Neuronal stem cell (in vitro differentiated cells): ENCODE measurements at regions not wholly inside any gene's neighbourhood (a gene's known extent, or its start where the extent isn't known, plus 50 kb on each side); places are given as distances from the start of the nearest gene placed in this dataset.
A peak's percentile ranks its signal among the peaks of the same experiment; 100 is the strongest.
"Not testable (repeated sequence)": the region's sequence is repeated elsewhere in the genome, so short reads cannot be mapped to it uniquely, and the experiment has no call there.

Source experiments
- DNase-seq: peaks from one replicate; pipeline ENCODE4 v3.0.0-alpha.2; 2013; ENCODE audit warnings: low spot score
- H2AFZ ChIP-seq: one replicate; pipeline ENCODE4 v1.6.1; 2013; ENCODE audit warnings: mild to moderate bottlenecking, low read length, inconsistent platforms
- H2AK5ac ChIP-seq: 2 replicates; pipeline ENCODE4 v1.6.1; 2013; ENCODE audit warnings: low read depth, mild to moderate bottlenecking, inconsistent platforms, low read length, moderate library complexity, mixed read lengths
- H2BK120ac ChIP-seq: 2 replicates; pipeline ENCODE4 v1.6.1; 2013; ENCODE audit warnings: low read depth, mild to moderate bottlenecking, inconsistent platforms, low read length, moderate library complexity, mixed read lengths
- H2BK12ac ChIP-seq: one replicate; pipeline ENCODE4 v1.6.1; 2013; ENCODE audit warnings: low read length, inconsistent platforms
- H2BK15ac ChIP-seq: 2 replicates; pipeline ENCODE4 v1.6.1; 2013; ENCODE audit warnings: mild to moderate bottlenecking, low read length, inconsistent platforms, mixed read lengths
- H2BK5ac ChIP-seq: one replicate; pipeline ENCODE4 v1.6.1; 2013; ENCODE audit warnings: inconsistent platforms, mild to moderate bottlenecking, low read length, moderate library complexity
- H3K14ac ChIP-seq: one replicate; pipeline ENCODE4 v1.6.1; 2013; ENCODE audit warnings: low read length, inconsistent platforms
- H3K18ac ChIP-seq: 2 replicates; pipeline ENCODE4 v1.6.1; 2013; ENCODE audit warnings: low read length, inconsistent platforms
- H3K23ac ChIP-seq: 2 replicates; pipeline ENCODE4 v1.6.1; 2013; ENCODE audit warnings: low read depth, mild to moderate bottlenecking, mixed read lengths, low read length, inconsistent platforms; ENCODE audit not compliant: poor library complexity
- H3K27ac ChIP-seq: replicated peaks from 3 replicates; pipeline ENCODE4 v1.5.1; 2013; ENCODE audit warnings: low read length, inconsistent platforms
- H3K27me3 ChIP-seq, 3 experiments: 2 replicates each; pipeline ENCODE4 v1.6.1; 2013; ENCODE audit warnings: low read length in 3 of 3, mild to moderate bottlenecking in 2 of 3, inconsistent platforms in 1 of 3, low read depth in 1 of 3, mixed read lengths in 1 of 3, moderate library complexity in 1 of 3; ENCODE audit not compliant: control insufficient read depth in 3 of 3, insufficient read depth in 3 of 3
- H3K36me3 ChIP-seq, 2 donors: replicated peaks in 1 of 2; 2 replicates each; pipeline ENCODE4 v1.6.1; 2013; ENCODE audit warnings: low read length in 2 of 2; ENCODE audit not compliant: control insufficient read depth in 2 of 2, insufficient read depth in 2 of 2
- H3K4ac ChIP-seq: 2 replicates; pipeline ENCODE4 v1.6.1; 2013; ENCODE audit warnings: inconsistent platforms, mild to moderate bottlenecking, low read length, moderate library complexity
- H3K4me1 ChIP-seq, 2 donors: 1 replicate in 1 of 2; 2 replicates in 1 of 2; pipeline ENCODE4 v1.6.1; 2013; ENCODE audit warnings: low read length in 2 of 2, low read depth in 1 of 2; ENCODE audit not compliant: control insufficient read depth in 2 of 2, insufficient read depth in 1 of 2
- H3K4me2 ChIP-seq: one replicate; pipeline ENCODE4 v1.6.1; 2013; ENCODE audit warnings: mild to moderate bottlenecking, low read length, inconsistent platforms; ENCODE audit not compliant: insufficient read depth, poor library complexity, severe bottlenecking
- H3K4me3 ChIP-seq, 2 donors: 2 replicates each; pipeline ENCODE4 v1.5.1; 2013; ENCODE audit warnings: low read length in 2 of 2, mild to moderate bottlenecking in 2 of 2, inconsistent platforms in 1 of 2, moderate library complexity in 1 of 2
- H3K79me1 ChIP-seq: one replicate; pipeline ENCODE4 v1.6.1; 2013; ENCODE audit warnings: low read depth, mild to moderate bottlenecking, inconsistent platforms, low read length, moderate library complexity
- H3K9ac ChIP-seq: one replicate; pipeline ENCODE4 v1.6.1; 2013; ENCODE audit warnings: mild to moderate bottlenecking, low read depth, low read length, inconsistent platforms; ENCODE audit not compliant: poor library complexity
- H3K9me3 ChIP-seq, 2 donors: replicated peaks in 1 of 2; 2 replicates each; pipeline versions ENCODE3 to v1.6.1; 2013; ENCODE audit warnings: low read length in 2 of 2, mild to moderate bottlenecking in 2 of 2, inconsistent platforms in 1 of 2, low read depth in 1 of 2, mixed read lengths in 1 of 2, moderate library complexity in 1 of 2; ENCODE audit not compliant: control insufficient read depth in 2 of 2, insufficient read depth in 1 of 2
- H4K8ac ChIP-seq: one replicate; pipeline ENCODE4 v1.6.1; 2013; ENCODE audit warnings: low read depth, mild to moderate bottlenecking, inconsistent platforms, low read length, moderate library complexity
- H4K91ac ChIP-seq: one replicate; pipeline ENCODE4 v1.6.1; 2013; ENCODE audit warnings: low read length, low read depth, mild to moderate bottlenecking, inconsistent platforms; ENCODE audit not compliant: poor library complexity
- WGBS, 2 donors: extraction: QIAGEN DNeasy Blood & Tissue Kit; methylation state at CpG; one replicate each; pipeline ENCODE4 v1.1.7; 2013; ENCODE audit warnings: missing lambda C conversion rate in 2 of 2, mixed read lengths in 1 of 2; ENCODE audit not compliant: insufficient read length in 2 of 2, insufficient replicate concordance in 1 of 2; ENCODE audit errors: extremely low coverage in 2 of 2; 5-methylcytosine and 5-hydroxymethylcytosine counted together

GRCh38 chr12:116374207-116374606 lies 96.7 kb upstream of the MED13L start:
- Histone ChIP-seq H3K4me3 (no peak overlapping the region), H3K36me3 (peaks cover 0 to 6% of the 10 kb centered on the region in 2 donors)

GRCh38 chr12:116375278-116375842 lies 97.9 kb upstream of the MED13L start:
- no peak overlapping the region for H2AFZ ChIP-seq
- peak overlapping the region; percentile 57 for H3K23ac ChIP-seq
- WGBS, 2 donors, result no CpG with 5 or more reads among the region's 9 CpGs
- H2BK5ac ChIP-seq, result no peak overlapping the region
- H4K91ac ChIP-seq, result peak overlapping the region; percentile 64
- no peak overlapping the region for H3K18ac ChIP-seq
- no peak overlapping the region for H2AK5ac ChIP-seq
- H4K8ac ChIP-seq, result peak overlapping the region; percentile 54
- H2BK120ac ChIP-seq, result no peak overlapping the region
- peaks cover 0 to 6% of the 10 kb centered on the region in 2 donors for H3K36me3 ChIP-seq
- H3K4ac ChIP-seq, result no peak overlapping the region
- peaks cover 6 to 13% of the 10 kb centered on the region in 2 donors for H3K4me1 ChIP-seq
- peak overlapping the region in 1 of 2 donors; percentile 68 for H3K4me3 ChIP-seq
- no peak overlapping the region for H2BK15ac ChIP-seq
- H3K27me3 ChIP-seq, result peaks cover 0 to 3% (median 0%) of the 10 kb centered on the region in 3 experiments
- no peak for DNase-seq
- H2BK12ac ChIP-seq, result peak overlapping the region; percentile 18
- H3K4me2 ChIP-seq, result no peak overlapping the region
- H3K27ac ChIP-seq, result peak overlapping the region; percentile 1
- peak overlapping the region; percentile 17 for H3K14ac ChIP-seq
- no peaks in the 10 kb centered on the region for H3K79me1 ChIP-seq
- peaks cover 0 to 9% of the 10 kb centered on the region in 2 donors for H3K9me3 ChIP-seq
- peak overlapping the region; percentile 33 for H3K9ac ChIP-seq

More at GRCh38 chr12:116374207-116374606, 96.7 kb upstream of the MED13L start:
- Histone ChIP-seq H2BK12ac (no peak overlapping the region), H4K91ac (no peak overlapping the region), H3K14ac (no peak overlapping the region), H3K4me1 (peaks cover 6 to 13% of the 10 kb centered on the region in 2 donors), H2BK5ac (peak overlapping the region; percentile 1), H3K23ac (no peak overlapping the region), H2BK15ac (no peak overlapping the region), H3K9me3 (peaks cover 0 to 9% of the 10 kb centered on the region in 2 donors), H2BK120ac (no peak overlapping the region), H2AK5ac (peak overlapping the region; percentile 33), H3K27ac (no peak overlapping the region), H3K79me1 (no peaks in the 10 kb centered on the region), H2AFZ (no peak overlapping the region), H3K4me2 (no peak overlapping the region), H3K9ac (no peak overlapping the region), H3K4ac (no peak overlapping the region), H4K8ac (no peak overlapping the region), H3K27me3 (peaks cover 0 to 3% (median 0%) of the 10 kb centered on the region in 3 experiments), H3K18ac (peak overlapping the region; percentile 83)
- DNase-seq, result no peak
- no CpG with 5 or more reads among the region's 3 CpGs for WGBS, 2 donors

GRCh38 chr12:116376354-116377193 lies 99.1 kb upstream of the MED13L start:
- no peak overlapping the region for H3K4me3 ChIP-seq

GRCh38 chr12:116377194-116377571 lies 99.7 kb upstream of the MED13L start:
- H2BK12ac ChIP-seq, H3K27me3 ChIP-seq, H2BK5ac ChIP-seq, H3K14ac ChIP-seq, H2BK15ac ChIP-seq, H3K4me3 ChIP-seq, H3K4ac ChIP-seq, H2AFZ ChIP-seq, H3K18ac ChIP-seq, DNase-seq, H3K9ac ChIP-seq, H3K9me3 ChIP-seq, H4K8ac ChIP-seq, H3K23ac ChIP-seq, H3K79me1 ChIP-seq, H2AK5ac ChIP-seq, H3K4me2 ChIP-seq, H3K27ac ChIP-seq, H2BK120ac ChIP-seq, H4K91ac ChIP-seq, H3K36me3 ChIP-seq: not testable (repeated sequence)
- H3K4me1 ChIP-seq, result peaks cover 18 to 19% of the 10 kb centered on the region in 2 donors
- WGBS, 2 donors, result no CpG with 5 or more reads among the region's 6 CpGs

More at GRCh38 chr12:116376354-116377193, 99.1 kb upstream of the MED13L start:
- Histone ChIP-seq H3K14ac (no peak overlapping the region), H3K23ac (no peak overlapping the region), H2BK120ac (no peak overlapping the region), H2AFZ (no peak overlapping the region), H3K18ac (peak overlapping the region; percentile 38), H3K9ac (no peak overlapping the region), H2AK5ac (no peak overlapping the region), H3K79me1 (no peaks in the 10 kb centered on the region), H3K4me2 (no peak overlapping the region), H3K36me3 (peaks cover 0 to 6% of the 10 kb centered on the region in 2 donors), H3K9me3 (peaks cover 0 to 9% of the 10 kb centered on the region in 2 donors), H2BK15ac (no peak overlapping the region), H3K4ac (no peak overlapping the region), H3K4me1 (peaks cover 12 to 19% of the 10 kb centered on the region in 2 donors), H4K8ac (no peak overlapping the region), H4K91ac (no peak overlapping the region), H2BK5ac (no peak overlapping the region), H2BK12ac (no peak overlapping the region), H3K27ac (no peak overlapping the region), H3K27me3 (peaks cover 0 to 3% (median 0%) of the 10 kb centered on the region in 3 experiments)
- DNase-seq, result no peak
- WGBS, 2 donors, result no CpG with 5 or more reads among the region's 11 CpGs
